HCT116 (cell line): ENCODE measurements at regions not wholly inside any gene's neighbourhood (a gene's known extent, or its start where the extent isn't known, plus 50 kb on each side); places are given as distances from the start of the nearest gene placed in this dataset.

Experiments used
- ATAC-seq: fragments of 200-7000 bp; cut with Tn5 transposase; 2 replicates; pipeline ENCODE4 v1.9.1; 2020; ENCODE audit warnings: mild to moderate bottlenecking, moderate library complexity
- BruUV-seq: library from RNA; stranded (reverse); fragments of 400-500 nt; replicated peaks from 2 replicates; lab custom pipeline; 2021; lab: Mats Ljungman, UMichigan
- CTCF ChIA-PET: fragments of 300-600 bp; sonication (Branson Sonifier 250); formaldehyde crosslinking; loops from one replicate; lab custom pipeline; 2021; ENCODE audit warnings: antibody characterized with exemption; lab: Charles Lee
- POLR2A ChIA-PET: fragments of 300-600, 350-600 bp; sonication (Branson Sonifier 250); formaldehyde crosslinking; loops from one replicate; lab custom pipeline; 2021; ENCODE audit warnings: antibody characterized with exemption; lab: Charles Lee
- RAD21 ChIA-PET, 2 experiments: fragments of 300-600 bp; sonication (Branson Sonifier 250); formaldehyde crosslinking; loops; one replicate each; lab custom pipeline; 2023; ENCODE audit warnings: low total read pairs in 2 of 2; ENCODE audit not compliant: uncharacterized antibody in 2 of 2, unreplicated experiment in 2 of 2, low non-redundant PET in 1 of 2; lab: Charles Lee
- DNase-seq: peaks from one replicate; pipeline ENCODE4 v3.0.0-alpha.2; 2010; ENCODE audit warnings: low read depth, low spot score
- H2AFZ ChIP-seq: fragments of 200-600 bp; shearing (Covaris generic), sonication (generic); 2 replicates; pipeline ENCODE4 v1.6.1; 2017; ENCODE audit warnings: low read depth, mixed run types, mixed read lengths, antibody characterized with exemption, low read length; ENCODE audit not compliant: poor library complexity, severe bottlenecking
- H3K27ac ChIP-seq: 2 replicates; pipeline ENCODE4 v1.5.1; 2012; ENCODE audit warnings: low read depth, low read length
- H3K27me3 ChIP-seq: fragments of 200-600 bp; sonication (generic); 2 replicates; pipeline ENCODE4 v1.6.1; 2016; ENCODE audit warnings: mixed run types, low read length, mixed read lengths; ENCODE audit not compliant: insufficient read depth
- H3K36me3 ChIP-seq, 2 experiments: fragments of 200-500 bp in 1 of 2; fragments of 200-600 bp in 1 of 2; sonication (Bioruptor generic) in 1 of 2; sonication (generic) in 1 of 2; 2 replicates each; pipeline versions ENCODE4 v1.5.1 to v1.6.1; 2014 to 2016; ENCODE audit warnings: low read length in 2 of 2, inconsistent platforms in 1 of 2, mixed read lengths in 1 of 2, mixed run types in 1 of 2; ENCODE audit not compliant: insufficient read depth in 2 of 2, control insufficient read depth in 1 of 2
- H3K4me1 ChIP-seq, 2 experiments: fragments of 200-600 bp in 1 of 2; sonication (generic) in 1 of 2; 2 replicates each; pipeline versions ENCODE4 v1.5.1 to v1.6.1; 2012 to 2017; ENCODE audit warnings: low read length in 2 of 2, inconsistent platforms in 1 of 2, mild to moderate bottlenecking in 1 of 2, mixed read lengths in 1 of 2, mixed run types in 1 of 2, moderate library complexity in 1 of 2; ENCODE audit not compliant: insufficient read depth in 2 of 2, control insufficient read depth in 1 of 2
- H3K4me2 ChIP-seq: fragments of 200-600 bp; sonication (generic); 2 replicates; pipeline ENCODE4 v1.6.1; 2017; ENCODE audit warnings: mixed run types, low read length, mixed read lengths
- H3K4me3 ChIP-seq, 2 experiments: fragments of 200-600 bp in 1 of 2; sonication (generic) in 1 of 2; replicated peaks in 1 of 2; 2 replicates each; pipeline ENCODE4 v1.5.1; 2011 to 2016; ENCODE audit warnings: low read length in 2 of 2, control low read depth in 1 of 2, low read depth in 1 of 2, mild to moderate bottlenecking in 1 of 2, mixed read lengths in 1 of 2, mixed run types in 1 of 2
- H3K79me2 ChIP-seq: fragments of 200-600 bp; sonication (generic); 2 replicates; pipeline ENCODE4 v1.6.1; 2017; ENCODE audit warnings: mild to moderate bottlenecking, mixed run types, low read length, moderate library complexity, mixed read lengths; ENCODE audit not compliant: insufficient read depth
- H3K9ac ChIP-seq: fragments of 200-600 bp; sonication (generic); 2 replicates; pipeline ENCODE4 v1.6.1; 2016; ENCODE audit warnings: low read length, mixed read lengths
- H3K9me2 ChIP-seq: fragments of 200-600 bp; sonication (generic), shearing (Covaris generic); 2 replicates; pipeline ENCODE4 v1.6.1; 2017; ENCODE audit warnings: mixed run types, mild to moderate bottlenecking, moderate library complexity; ENCODE audit not compliant: insufficient read depth
- H3K9me3 ChIP-seq, 2 experiments: fragments of 200-500 bp in 1 of 2; fragments of 200-600 bp in 1 of 2; sonication (Bioruptor generic) in 1 of 2; sonication (generic) in 1 of 2; 2 replicates each; pipeline ENCODE4 v1.6.1; 2014 to 2017; ENCODE audit warnings: low read length in 2 of 2, mixed read lengths in 2 of 2, inconsistent platforms in 1 of 2, low read depth in 1 of 2, mild to moderate bottlenecking in 1 of 2, mixed run types in 1 of 2, moderate library complexity in 1 of 2; ENCODE audit not compliant: control insufficient read depth in 1 of 2, insufficient read depth in 1 of 2
- H4K20me1 ChIP-seq: fragments of 200-600 bp; sonication (generic), shearing (Covaris generic); 2 replicates; pipeline ENCODE4 v1.6.1; 2017; ENCODE audit warnings: mixed run types, mild to moderate bottlenecking, moderate library complexity; ENCODE audit not compliant: insufficient read depth
- ATF3 ChIP-seq: IDR thresholded peaks from 2 replicates; pipeline ENCODE4 v1.6.1; 2012
- CEBPB ChIP-seq: IDR thresholded peaks from 2 replicates; pipeline ENCODE4 v1.6.1; 2012; ENCODE audit warnings: low read depth
- CTCF ChIP-seq, 3 experiments: fragments of 200-600 bp in 1 of 3; sonication (generic) in 1 of 3; IDR thresholded peaks in 2 of 3; conservative IDR thresholded peaks in 1 of 3; 2 replicates each; pipeline ENCODE4 v1.5.1; 2012 to 2017; ENCODE audit warnings: low read depth in 2 of 3, low read length in 2 of 3, antibody characterized with exemption in 1 of 3, borderline replicate concordance in 1 of 3, control low read depth in 1 of 3, mild to moderate bottlenecking in 1 of 3, mixed read lengths in 1 of 3, mixed run types in 1 of 3, moderate library complexity in 1 of 3; ENCODE audit not compliant: insufficient read depth in 1 of 3
- EGR1 ChIP-seq: IDR thresholded peaks from 2 replicates; pipeline ENCODE4 v1.6.1; 2012; ENCODE audit warnings: low read depth
- ELF1 ChIP-seq: IDR thresholded peaks from 2 replicates; pipeline ENCODE4 v1.6.1; 2012; ENCODE audit warnings: low read depth, borderline replicate concordance
- EZH2 ChIP-seq: fragments of 200-600 bp; sonication (generic); IDR thresholded peaks from 2 replicates; pipeline ENCODE4 v1.6.1; 2017; ENCODE audit warnings: antibody characterized with exemption, mixed run types
- EZH2phosphoT487 ChIP-seq: fragments of 200-600 bp; IDR thresholded peaks from 2 replicates; pipeline ENCODE4 v1.6.1; 2018; ENCODE audit warnings: antibody characterized with exemption, borderline replicate concordance
- MAX ChIP-seq: IDR thresholded peaks from 2 replicates; pipeline ENCODE4 v1.6.1; 2012
- POLR2A ChIP-seq: IDR thresholded peaks from 2 replicates; pipeline ENCODE4 v1.7.0; 2011; ENCODE audit warnings: borderline replicate concordance; ENCODE audit not compliant: insufficient read depth, insufficient read length; ENCODE audit errors: extremely low read depth
- POLR2AphosphoS5 ChIP-seq: IDR thresholded peaks from 2 replicates; pipeline ENCODE4 v1.6.1; 2011; ENCODE audit warnings: mild to moderate bottlenecking, low read depth, low read length, moderate library complexity
- RAD21 ChIP-seq: IDR thresholded peaks from 2 replicates; pipeline ENCODE4 v1.6.1; 2012; ENCODE audit warnings: low read depth, mild to moderate bottlenecking
- REST ChIP-seq: IDR thresholded peaks from 2 replicates; pipeline ENCODE4 v1.6.1; 2012; ENCODE audit warnings: low read depth
- SIN3A ChIP-seq: IDR thresholded peaks from 2 replicates; pipeline ENCODE4 v1.6.1; 2012; ENCODE audit warnings: low read depth
- SP1 ChIP-seq: IDR thresholded peaks from 2 replicates; pipeline ENCODE4 v1.6.1; 2012; ENCODE audit warnings: low read depth
- TCF7L2 ChIP-seq: IDR thresholded peaks from 2 replicates; pipeline ENCODE4 v1.7.0; 2011; ENCODE audit warnings: borderline replicate concordance, inconsistent platforms; ENCODE audit not compliant: insufficient read depth, insufficient read length; ENCODE audit errors: extremely low read depth
- YY1 ChIP-seq: IDR thresholded peaks from 2 replicates; pipeline ENCODE4 v1.6.1; 2011; ENCODE audit warnings: low read length, low read depth, moderate library complexity, mild to moderate bottlenecking; ENCODE audit not compliant: insufficient replicate concordance; ENCODE audit errors: extremely low read depth
- ZBTB33 ChIP-seq: IDR thresholded peaks from 2 replicates; pipeline ENCODE4 v1.6.1; 2011; ENCODE audit warnings: mild to moderate bottlenecking, low read length, moderate library complexity; ENCODE audit not compliant: insufficient replicate concordance; ENCODE audit errors: extremely low read depth
- intact Hi-C: fragments of 100-400 bp; cut with micrococcal nuclease; formaldehyde crosslinking; loops from 2 replicates; pipeline ENCODE4 v1.10.0; 2022

GRCh38 chr2:100707016-100707947, 112.7 kb upstream of the NPAS2 start:
- H3K9ac ChIP-seq, result no peak overlapping the region
- no peak overlapping the region for H3K4me2 ChIP-seq

More at GRCh38 chr2:100707016-100707947, 112.7 kb upstream of the NPAS2 start:
- no peak for ATAC-seq
- intact Hi-C loops, result no loop called here
- Histone ChIP-seq H3K9me2 (no peaks in the 10 kb centered on the region), H3K4me1 (no peaks in the 10 kb centered on the region), H3K27ac (no peak overlapping the region), H3K27me3 (no peaks in the 10 kb centered on the region), H2AFZ (no peak overlapping the region)
- TF ChIP-seq POLR2AphosphoS5 (no peak), SP1 (no peak), SIN3A (no peak), EZH2phosphoT487 (no peak), CEBPB (no peak), YY1 (no peak), REST (no peak), ZBTB33 (no peak), ELF1 (no peak), MAX (no peak), CTCF (IDR thresholded peaks at IDR 0.05 in 2 of 3, conservative IDR thresholded peaks at IDR 0.05 in 1 of 3; ENCODE audit: borderline replicate concordance in 1 of 3, insufficient read depth in 1 of 3, low read depth in 2 of 3, low read length in 2 of 3) (no peak), TCF7L2 (no peak), ATF3 (no peak), POLR2A (no peak), EZH2 (no peak), RAD21 (no peak), EGR1 (no peak)
- TF ChIP-seq, all 23 proteins: peak for 0
- CTCF ChIA-PET, result no interaction called here
- no peak for DNase-seq
- Histone ChIP-seq H3K79me2 (no peaks in the 10 kb centered on the region), H3K4me3 (no peak overlapping the region), H3K9me3 (no peaks in the 10 kb centered on the region), H4K20me1 (no peaks in the 10 kb centered on the region), H3K36me3 (no peaks in the 10 kb centered on the region)
- RAD21 ChIA-PET, result no interaction called here
- POLR2A ChIA-PET, result no interaction called here
- BruUV-seq, result no TSS peak
